Bronchial epithelial cell (primary cell): ENCODE measurements at regions not wholly inside any gene's neighbourhood (a gene's known extent, or its start where the extent isn't known, plus 50 kb on each side); places are given as distances from the start of the nearest gene placed in this dataset.
A peak's percentile ranks its signal among the peaks of the same experiment; 100 is the strongest.
"Not testable (repeated sequence)": the region's sequence is repeated elsewhere in the genome, so short reads cannot be mapped to it uniquely, and the experiment has no call there.

Experiments
- DNase-seq: peaks from one replicate; pipeline ENCODE4 v3.0.0-alpha.2; 2010; ENCODE audit warnings: low read depth
- FAIRE-seq: peaks from 2 replicates; lab custom pipeline; 2011; peaks lifted over from hg19 to GRCh38; lab: Jason Lieb, UNC
- H3K27me3 ChIP-seq: 2 replicates; pipeline ENCODE4 v1.5.1; 2011; ENCODE audit warnings: low read length; ENCODE audit not compliant: control insufficient read depth, insufficient read depth
- H3K36me3 ChIP-seq: 2 replicates; pipeline ENCODE4 v1.5.1; 2011; ENCODE audit warnings: low read length; ENCODE audit not compliant: control insufficient read depth, insufficient read depth
- H3K4me3 ChIP-seq: 2 replicates; pipeline ENCODE4 v1.5.1; 2011; ENCODE audit warnings: mild to moderate bottlenecking, low read depth, low read length, control low read depth
- CTCF ChIP-seq: IDR thresholded peaks from 2 replicates; pipeline ENCODE4 v1.5.1; 2011; ENCODE audit warnings: mild to moderate bottlenecking, moderate library complexity, low read length, control low read depth, inconsistent platforms; ENCODE audit not compliant: insufficient read depth, severe bottlenecking

- FAIRE-seq (no peak), DNase-seq (peak; percentile 20)
- H3K36me3 ChIP-seq, result no peaks in the 10 kb centered on the region
- no peaks in the 10 kb centered on the region for H3K27me3 ChIP-seq
- H3K4me3 ChIP-seq, result no peak overlapping the region
- no peak for TF ChIP-seq CTCF
These were observed 240.6 kb upstream of the SEMA3C start for GRCh38 chr7:81159402-81159801.

GRCh38 chr7:81158189-81158588, 239.3 kb upstream of the SEMA3C start:
- Histone ChIP-seq H3K36me3 (no peaks in the 10 kb centered on the region), H3K27me3 (no peaks in the 10 kb centered on the region), H3K4me3 (no peak overlapping the region)
- no peak for TF ChIP-seq CTCF
- no peak for FAIRE-seq
- DNase-seq, result no peak

GRCh38 chr7:81155654-81156373, 237.0 kb upstream of the SEMA3C start:
- H3K36me3 ChIP-seq, result no peaks in the 10 kb centered on the region
- DNase-seq (peak; percentile 37), FAIRE-seq (no peak)
- no peak overlapping the region for H3K4me3 ChIP-seq
- no peaks in the 10 kb centered on the region for H3K27me3 ChIP-seq
- TF ChIP-seq CTCF, result no peak

- H3K27me3 ChIP-seq, result no peaks in the 10 kb centered on the region
- no peak for TF ChIP-seq CTCF
- no peak overlapping the region for H3K4me3 ChIP-seq
- DNase-seq (no peak), FAIRE-seq (no peak)
- H3K36me3 ChIP-seq, result no peaks in the 10 kb centered on the region
These were observed 235.7 kb upstream of the SEMA3C start for GRCh38 chr7:81154565-81154964.

- not testable (repeated sequence) for H3K36me3 ChIP-seq, H3K27me3 ChIP-seq, DNase-seq, H3K4me3 ChIP-seq, FAIRE-seq
These were observed 234.1 kb upstream of the SEMA3C start for GRCh38 chr7:81152925-81153324.

- H3K27me3 ChIP-seq, result no peaks in the 10 kb centered on the region
- FAIRE-seq, result no peak
- H3K4me3 ChIP-seq, result no peak overlapping the region
- DNase-seq, result peak; percentile 18
- no peak for TF ChIP-seq CTCF
- no peaks in the 10 kb centered on the region for H3K36me3 ChIP-seq
These were observed 232.1 kb upstream of the SEMA3C start for GRCh38 chr7:81150951-81151361.
